ENCODE measurements at regions not wholly inside any gene's neighbourhood (a gene's known extent, or its start where the extent isn't known, plus 50 kb on each side); places are given as distances from the start of the nearest gene placed in this dataset.
"Not testable (repeated sequence)": the region's sequence is repeated elsewhere in the genome, so short reads cannot be mapped to it uniquely, and the experiment has no call there.

DNA sequence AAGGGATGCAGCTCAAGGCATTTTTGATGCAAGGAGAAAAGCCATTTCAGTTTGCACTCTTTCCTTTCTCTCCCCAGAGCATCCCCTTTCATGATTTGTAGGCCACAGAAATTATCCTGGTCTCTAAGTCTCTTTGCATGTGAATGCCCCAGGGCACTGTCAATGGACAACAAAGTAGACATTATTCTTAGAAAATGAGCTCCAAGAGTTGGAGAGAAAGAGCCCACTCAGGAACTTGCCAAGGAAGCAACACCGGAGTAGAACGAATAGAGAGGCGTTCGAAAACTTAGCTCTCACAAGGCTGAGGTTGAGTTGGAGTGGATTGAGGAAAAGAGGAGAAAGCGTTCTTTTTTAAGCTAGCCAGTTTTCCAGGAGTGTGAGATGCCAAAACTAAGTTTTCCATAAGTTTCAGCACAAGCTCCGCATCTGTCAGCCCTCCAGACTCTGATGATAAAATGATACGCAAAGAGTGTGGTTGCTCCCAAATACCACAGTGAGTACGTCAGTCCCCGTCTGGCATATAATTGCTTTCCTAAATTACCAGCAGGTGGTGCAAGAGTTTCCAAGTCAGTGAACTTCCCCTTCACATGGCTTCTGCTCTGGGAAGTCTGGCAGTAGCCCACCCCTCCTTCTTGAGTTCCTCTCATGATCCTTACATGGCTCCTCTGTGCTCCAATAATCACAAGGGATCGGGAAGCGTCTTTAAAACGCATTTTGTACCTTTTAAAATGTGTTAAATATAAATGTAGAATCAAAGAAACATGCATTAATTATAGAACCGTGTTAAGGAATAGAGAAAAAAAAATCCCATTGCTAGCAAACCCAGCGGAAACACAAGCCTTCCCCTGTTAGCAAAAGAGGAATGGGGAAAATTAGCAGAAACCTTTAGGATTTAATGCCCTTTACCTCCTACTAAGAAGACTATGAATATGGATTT, 1060.6 kb upstream of the FANCL start:
- DNase-seq: no peak

DNA sequence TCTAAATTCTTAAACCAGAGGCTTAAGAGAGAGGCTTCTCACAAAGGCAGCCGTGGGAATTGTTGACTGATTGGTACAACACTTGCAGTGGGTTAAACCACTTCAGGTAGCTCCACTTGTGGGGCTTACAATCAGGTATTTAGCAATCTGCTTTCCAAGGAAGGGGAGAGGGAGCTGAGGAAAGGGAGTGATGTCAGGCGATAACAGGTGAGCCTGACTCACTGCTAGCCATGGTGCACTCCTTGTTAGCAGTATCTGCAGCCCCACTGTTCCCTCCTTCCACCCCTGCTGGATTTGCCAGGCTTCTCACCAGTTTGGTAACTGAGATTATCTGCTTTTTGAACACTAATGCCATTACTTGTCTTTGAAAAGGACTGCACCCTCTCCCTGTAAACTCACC, 1056.7 kb upstream of the FANCL start:
- DNase-seq: no peak

DNA sequence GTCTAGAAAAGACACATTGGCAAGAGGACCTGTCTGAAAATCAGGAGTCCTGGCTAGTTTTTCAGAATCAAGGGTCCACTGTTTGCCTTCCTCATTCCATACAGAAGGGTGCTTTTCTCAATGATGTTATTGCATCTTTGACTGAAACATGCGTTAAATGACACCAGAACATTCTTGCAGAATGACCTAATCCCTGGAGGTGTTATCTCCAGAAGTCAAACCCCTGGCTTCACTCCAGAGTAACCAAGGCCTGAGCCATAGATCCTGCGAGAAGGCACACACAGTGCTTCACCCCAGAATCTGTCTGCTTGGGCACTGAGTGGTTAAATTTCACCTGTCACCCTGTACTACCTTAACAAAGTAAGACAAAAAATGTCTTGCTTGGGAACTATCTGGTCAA, 1055.2 kb upstream of the FANCL start:
- no peak for DNase-seq

DNA sequence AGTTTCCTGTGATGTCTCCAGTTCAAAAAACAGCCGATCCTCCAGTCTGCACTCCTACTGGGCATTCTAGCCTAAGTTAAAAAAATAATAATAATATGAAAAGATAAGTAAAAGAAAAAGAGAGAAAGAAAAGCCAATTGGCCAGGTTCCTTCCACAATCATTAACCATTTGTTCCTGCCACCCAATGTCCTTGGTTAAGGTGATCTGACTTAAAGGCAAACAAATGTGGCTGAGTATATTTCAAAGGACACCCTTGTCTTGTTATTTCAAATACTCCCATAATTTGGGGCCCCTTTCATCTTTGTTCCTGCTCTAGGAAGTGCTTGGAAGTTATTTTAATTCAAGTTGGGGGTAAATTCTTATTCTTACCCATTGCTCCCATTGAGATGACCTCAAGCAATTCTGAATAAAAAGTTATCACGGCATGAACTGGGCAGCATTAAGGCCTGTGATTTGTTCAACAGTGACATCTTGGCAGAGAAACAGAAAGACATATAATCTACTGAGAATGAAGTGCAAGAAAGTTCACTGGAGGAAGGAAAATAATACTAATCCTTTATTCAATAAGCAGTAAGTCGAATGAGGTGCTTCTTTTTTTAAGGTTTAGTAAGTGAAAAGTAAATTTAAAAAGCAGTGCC, 1054.5 kb upstream of the FANCL start:
- no peak for DNase-seq

DNA sequence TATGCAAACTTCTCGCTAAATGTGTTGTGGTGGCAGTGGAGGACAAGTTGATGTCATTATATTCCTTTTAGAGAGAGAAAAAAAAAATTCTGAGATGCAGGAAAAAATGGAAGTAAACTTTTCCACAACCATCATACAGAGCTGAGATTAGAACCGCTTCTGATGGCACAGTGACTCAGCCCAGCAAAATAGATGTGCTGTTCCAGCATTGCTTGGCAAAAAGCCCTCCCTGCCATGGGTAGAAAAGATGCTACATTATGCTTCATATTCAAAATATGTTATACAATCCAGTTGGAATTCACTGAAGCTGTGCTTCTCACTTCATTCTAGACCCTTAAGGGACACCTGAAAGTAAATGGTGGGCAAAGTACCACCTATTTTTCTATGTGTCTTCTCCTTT, 1047.6 kb upstream of the FANCL start:
- no peak for DNase-seq

DNA sequence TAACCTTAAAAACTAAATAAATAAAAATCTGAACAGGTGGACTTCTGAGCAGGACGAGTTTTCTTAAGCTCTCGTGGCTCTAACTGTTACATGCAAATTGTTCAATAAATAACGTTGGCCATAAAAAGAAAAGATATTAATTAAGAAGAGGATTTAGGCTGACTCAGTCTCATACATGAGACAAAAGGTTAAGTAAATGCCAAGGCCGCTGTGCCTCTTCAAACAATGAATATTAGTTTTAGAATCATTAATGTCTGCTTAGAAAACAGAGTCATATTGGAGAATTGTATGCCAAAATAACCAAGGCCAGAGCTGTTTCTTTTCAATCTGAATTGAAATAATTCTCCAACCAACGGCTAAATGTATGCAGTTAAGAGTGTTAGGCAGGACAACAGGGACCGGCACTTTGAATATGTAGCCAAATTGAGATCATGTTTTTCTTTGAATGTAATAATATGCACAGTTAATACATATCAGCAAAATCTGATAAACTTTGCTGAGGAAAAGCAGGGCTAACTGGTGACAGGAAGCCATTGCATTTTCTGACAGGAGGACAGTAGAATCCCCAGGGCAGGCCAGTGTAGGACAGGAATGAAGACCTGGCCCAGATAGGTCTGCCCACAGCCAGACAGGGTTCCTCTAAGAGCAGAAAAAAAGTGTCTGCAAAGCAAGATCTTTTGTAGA, 1041.4 kb upstream of the FANCL start:
- DNase-seq: no peak

DNA sequence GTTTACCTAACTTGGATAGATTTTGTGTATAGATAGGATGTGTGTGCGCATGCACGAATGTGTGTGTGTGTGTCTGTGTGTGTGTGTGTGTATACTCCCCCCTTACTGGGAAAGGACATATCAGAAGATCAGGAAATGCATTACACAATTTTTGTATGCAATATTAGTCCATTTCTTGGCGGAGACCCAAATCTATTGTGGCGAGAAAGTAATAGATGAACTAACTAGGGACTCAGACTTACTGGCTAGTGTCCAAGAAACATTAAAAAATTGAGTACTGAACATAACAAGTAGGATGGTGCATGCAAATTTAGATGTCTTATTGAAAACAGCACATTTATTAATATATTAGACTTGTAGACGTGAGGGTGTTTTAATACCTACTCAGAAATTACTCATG, 1036.5 kb upstream of the FANCL start:
- no peak for DNase-seq

DNA sequence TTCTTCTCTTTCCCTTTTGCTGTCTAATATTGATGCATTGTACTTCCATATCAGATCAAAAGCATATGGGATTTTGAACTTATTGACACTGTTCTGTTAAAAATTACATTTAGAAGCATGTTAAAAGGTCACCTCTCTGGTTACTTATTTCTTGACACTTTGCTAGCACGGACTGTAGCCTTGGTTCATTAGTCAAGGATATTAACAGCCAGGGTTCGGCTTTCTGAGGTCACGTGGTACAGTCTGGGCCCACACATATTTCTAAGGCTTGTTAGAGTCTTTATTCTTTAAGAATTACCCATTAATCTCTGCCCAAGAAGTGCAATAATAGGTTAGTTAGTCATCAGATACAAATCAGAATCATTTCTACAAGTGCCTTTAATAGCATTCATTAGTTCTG, 1035.8 kb upstream of the FANCL start:
- no peak for DNase-seq

DNA sequence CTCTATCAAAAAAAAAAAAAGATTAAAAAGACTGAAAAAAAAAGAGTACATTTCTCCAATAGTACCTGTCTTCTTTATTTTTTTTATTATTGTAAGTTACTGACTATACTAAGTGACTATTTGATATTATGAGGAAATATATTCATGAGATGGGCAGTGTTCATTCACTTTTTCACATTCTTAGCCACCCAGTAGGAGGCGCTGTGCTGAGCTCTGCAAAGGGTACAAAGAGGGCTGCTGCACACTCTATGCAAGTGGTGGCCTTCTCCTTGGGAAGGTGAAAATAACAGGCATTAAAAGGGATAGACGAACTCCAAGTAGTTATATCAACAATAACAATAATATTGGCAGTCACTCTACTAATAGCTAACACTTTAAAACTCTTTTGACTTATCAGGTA, 1034.9 kb upstream of the FANCL start:
- no peak for DNase-seq

DNA sequence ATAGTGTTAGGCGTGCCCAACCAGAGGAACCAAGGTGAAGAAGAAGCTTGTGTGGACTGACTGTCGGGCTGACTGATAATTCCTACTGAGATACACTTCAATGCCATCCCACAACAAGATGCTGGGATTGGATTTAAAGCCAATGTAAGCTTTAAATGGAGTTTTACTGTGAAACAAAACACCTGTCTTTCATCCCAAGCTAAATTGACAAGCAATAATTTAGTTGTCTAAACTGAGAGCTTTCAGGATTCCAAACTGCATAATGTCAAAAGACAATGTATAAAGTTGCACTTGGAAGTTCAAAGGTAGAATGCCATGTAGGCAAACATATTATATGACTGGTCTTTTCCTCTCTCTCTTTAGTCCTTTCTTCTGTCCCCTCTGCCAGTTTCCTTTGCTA, 1025.3 kb upstream of the FANCL start:
- DNase-seq: no peak

DNA sequence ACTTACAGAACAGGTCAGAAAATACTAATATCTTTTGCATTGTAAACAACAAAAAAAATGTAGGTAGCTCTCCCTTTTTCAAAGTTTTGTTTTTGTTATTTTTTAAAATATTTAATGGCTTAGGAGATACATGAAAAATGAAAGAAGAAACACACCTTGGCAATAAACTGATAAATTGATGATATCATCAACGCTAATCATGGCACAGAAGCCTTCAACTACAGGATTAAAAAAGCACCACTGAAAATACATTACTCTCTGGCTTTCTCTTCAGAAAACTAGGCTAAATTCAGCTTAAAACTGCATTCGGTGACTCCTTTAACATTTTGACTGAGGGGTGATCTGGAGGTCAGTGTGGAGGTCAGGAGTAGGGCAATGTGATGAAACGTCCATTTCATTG, 1018.8 kb upstream of the FANCL start:
- no peak for DNase-seq

DNA sequence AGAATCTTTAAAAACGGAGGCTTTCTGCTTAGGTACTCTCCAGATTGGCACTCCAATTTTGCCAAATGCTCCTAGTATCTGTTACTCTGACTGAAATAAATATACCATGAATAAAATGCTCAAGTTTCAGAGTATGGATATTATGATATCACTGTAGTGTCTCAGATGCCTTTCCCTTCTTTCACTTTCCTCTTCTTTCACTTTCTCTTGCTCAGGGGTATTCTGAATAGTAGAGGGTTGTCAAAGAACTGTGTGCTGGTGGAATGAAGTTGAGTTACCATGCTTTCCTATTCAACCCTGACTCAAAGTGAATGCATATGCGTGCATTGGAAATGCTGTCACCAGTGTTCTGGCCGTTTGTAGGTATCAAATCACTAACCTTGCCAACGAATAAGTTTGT, 1015.2 kb upstream of the FANCL start:
- DNase-seq: no peak

DNA sequence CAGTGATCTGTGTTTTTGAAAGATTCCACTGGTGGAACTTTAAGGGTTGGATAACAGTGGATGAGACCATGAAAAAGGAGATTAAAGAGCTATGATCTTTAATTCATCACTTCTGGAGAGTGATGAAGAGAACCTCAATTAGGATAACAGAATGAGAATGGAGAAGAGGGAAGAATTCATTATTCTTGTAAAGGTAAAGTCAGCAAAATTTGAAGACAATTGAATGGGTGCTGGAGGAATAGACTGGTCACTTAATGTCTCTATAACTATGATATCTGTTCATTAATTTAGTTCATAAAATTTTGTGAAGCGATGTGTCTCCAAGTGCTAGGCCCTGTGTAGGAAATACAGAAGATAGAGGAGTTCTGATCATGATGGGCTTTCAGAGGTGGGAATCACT, 1013.2 kb upstream of the FANCL start:
- no peak for DNase-seq

DNA sequence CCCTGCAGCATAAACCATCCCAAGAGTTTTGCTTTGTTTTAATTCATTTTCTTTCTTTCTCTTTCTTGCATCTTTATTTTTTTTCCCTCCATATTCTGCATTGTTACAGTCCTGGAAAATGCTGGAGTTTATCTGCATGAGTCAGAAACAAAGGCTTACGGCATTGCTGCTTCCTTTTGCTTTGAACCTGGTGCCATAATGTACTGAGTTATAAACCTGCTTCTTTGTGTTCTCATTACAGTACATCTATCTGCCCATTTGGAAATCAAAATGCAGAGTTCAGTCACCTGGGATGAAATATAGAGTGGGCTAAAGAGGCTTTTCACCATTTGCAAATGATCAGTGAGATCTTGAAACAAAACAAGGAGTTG, 1009.2 kb upstream of the FANCL start:
- DNase-seq: no peak

DNA sequence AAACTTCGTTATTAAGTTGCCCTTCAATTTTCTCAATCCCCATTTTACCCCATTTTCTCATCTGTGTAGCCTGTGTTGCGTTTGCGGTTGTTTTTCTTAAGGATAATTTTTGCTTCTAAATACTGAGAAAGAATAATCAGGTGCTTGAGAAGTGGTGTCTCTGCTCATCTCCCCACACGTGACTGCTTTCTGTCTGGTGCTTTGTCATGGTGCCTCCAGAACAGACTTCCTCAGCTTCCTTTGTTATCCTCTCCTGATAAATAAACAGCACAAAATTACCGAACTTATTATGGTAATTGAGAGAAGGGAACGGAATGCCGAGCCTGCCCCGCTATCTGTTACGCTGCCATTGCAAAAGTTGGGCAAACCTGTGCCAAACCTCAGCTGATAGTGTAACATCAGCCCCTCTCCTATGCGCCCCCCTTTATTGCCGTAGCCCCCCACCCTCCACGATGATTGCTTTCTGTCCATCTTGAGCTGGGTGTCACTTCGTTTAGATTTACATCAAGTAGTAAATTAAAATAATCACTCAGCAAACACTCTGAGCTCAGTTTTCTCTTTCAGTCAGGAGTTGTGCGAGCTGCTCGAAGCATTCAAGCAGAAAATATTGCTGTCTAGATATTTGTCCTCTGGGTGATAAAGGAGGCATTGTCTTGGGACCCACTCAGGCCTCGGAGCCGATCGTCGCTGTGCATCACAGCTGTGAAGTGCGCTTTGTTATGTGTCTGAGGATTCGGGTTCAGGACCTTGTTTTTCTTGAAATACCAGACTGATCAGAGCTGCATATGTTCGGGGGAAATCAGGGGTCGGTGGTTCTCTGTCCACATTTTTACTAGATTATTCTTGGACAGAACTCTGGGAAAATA, 1008.5 kb upstream of the FANCL start:
- no peak for DNase-seq

DNA sequence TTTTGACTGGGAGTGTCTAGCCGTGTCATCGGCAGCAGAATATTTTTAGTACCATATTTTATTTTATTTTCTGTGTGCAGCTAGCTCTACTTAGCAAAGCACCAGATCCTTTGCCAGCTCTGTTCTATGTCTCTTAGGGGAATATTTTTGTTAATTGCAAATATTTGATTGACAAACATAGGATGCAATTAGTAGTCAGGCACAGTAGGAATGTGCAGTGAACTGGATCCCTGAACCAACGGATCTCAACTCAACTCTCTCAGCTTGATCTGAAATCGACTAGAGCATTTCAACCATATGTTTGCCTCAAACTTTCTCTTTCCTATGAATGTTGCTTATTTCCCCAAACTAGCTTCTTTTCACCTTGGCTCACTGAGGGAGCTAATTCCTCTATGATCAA, 998.0 kb upstream of the FANCL start:
- DNase-seq: no peak

DNA sequence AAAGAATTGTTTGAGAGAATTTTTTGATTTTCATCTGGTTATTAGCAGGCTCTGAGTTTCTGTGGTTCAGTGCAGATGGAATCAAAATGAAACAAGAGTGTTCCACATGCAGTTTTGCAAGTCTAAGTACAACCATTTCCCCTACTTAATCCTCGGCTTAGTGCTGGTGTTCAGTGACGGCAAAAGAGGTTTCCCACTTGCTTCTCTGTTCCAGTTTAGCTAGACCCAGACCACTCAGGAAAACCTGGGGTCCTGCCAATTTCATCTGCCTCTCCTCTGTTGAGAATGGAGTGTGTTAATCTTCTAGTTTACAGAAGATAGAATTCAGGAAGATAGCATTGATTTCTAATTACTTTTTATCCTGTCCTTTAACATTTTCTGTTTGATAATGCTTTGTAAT, 996.2 kb upstream of the FANCL start:
- DNase-seq: no peak

DNA sequence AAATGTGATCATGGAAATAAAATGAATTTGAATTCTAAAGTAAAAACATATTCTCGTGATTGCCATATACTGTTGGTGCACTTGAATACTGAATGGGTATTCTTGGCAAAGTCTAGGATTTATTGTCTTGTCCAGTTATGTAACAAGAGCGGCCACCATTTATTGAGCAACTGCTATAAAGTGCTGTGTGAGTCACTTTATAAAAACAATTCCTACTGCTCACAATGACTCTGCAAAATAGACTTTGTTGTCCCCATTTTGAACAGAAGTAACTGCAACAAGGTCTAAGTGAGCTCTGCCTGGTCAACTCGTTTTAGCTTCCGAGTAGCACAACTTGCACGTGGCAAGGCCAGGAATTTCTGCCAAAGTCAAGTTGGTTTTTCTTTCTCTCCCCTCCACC, 995.6 kb upstream of the FANCL start:
- DNase-seq: no peak

DNA sequence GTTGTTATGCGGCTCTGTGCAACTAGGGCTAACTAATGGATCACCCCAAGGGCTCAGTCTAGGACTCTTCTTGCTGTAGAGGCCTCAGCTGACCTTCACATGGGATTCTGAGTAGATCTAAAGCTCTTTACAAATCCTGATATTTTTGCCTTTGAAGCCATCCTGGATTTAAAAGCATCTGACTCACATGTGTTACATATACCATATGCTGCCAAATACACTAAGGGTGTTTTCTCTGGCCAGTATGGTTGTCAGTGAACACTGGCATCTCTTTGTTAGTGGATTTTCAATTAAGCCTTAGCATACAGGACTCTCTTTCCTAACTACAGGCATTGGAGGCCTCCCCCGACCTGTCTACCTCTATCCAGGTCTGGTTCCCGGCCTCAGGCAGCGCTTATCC, 992.8 kb upstream of the FANCL start:
- DNase-seq: no peak

DNA sequence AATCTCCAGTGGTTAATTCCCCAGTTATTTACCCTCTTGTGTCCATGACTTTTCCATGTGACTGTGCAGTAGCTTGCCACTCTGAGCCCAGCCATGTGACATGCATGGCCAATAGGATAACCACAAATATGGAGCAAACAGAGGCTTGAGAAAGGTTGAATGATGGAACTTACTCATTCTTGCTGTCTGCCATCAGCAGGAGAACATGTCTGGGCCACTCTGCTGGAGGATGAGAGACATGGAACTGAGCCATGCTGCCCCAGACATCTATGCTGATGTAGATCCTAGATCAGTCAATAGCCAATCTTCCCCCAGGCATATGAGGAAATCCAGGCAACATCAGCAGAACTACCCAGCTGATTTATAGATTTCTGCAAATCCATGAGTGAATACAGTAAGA, 992.3 kb upstream of the FANCL start:
- DNase-seq: no peak

DNA sequence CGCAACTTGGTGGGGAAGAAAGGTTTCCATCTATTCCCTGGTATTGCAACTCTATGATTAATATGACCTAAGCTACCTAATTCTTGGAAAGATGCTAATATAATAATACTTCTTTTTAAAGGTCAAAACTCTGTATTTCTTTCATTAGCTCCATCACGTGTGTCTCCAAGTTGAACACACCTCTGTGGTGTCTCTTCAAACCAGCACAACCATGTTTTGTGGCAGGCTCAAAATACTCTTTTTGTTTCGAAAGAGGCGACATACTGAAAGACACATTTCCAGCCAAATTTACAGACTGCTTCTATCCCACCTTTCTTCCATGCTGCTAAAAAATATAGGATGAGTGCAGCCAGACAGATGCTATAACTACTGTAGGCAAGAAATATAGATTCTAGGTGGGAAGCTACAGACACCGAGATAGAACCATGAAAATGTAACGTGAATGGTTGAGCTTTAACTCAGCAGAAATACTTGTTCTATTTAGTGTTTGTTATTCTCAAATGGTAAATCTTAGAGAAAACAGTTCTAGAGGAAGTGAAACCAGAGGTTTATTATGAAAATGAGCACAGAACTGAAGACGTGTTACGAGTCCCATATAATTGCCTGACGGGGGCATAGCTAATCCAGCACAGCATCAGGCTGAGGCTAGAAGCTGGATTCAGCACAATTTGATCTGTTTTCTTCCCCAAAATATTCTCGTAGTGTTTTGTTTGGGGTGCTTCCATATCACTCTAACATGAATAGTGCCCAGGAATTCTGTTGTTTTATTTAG, 991.5 kb upstream of the FANCL start:
- DNase-seq: no peak

DNA sequence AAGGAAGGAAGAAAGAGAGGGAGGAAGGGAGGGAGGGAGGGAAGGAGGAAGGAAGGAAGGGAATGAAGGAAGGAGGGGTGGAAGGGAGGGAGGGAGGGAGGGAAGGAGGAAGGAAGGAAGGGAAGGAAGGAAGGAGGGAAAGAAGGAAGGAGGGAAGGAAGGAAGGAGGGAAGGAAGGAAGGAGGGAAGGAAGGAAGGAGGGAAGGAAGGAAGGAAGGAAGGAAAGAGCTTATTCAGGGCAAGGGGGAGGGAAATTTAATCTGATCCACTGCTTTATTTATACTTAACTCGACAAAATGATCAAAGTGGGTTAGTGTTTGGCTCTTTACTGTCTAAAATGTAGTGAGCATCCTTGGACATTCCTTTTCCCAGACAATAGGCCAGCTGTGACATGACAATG, 985.2 kb upstream of the FANCL start:
- not testable (repeated sequence) for DNase-seq
